BJ (cell line): ENCODE measurements at regions not wholly inside any gene's neighbourhood (a gene's known extent, or its start where the extent isn't known, plus 50 kb on each side); places are given as distances from the start of the nearest gene placed in this dataset.

ENCODE experiments used
- CTCF ChIA-PET: fragments of 350-600 bp; formaldehyde crosslinking; extraction: SDS; loops from one replicate; lab custom pipeline; 2021; ENCODE audit warnings: antibody characterized with exemption, inconsistent platforms; lab: Yijun Ruan, JAX
- POLR2A ChIA-PET: fragments of 300-600 bp; sonication (Branson Sonifier 250); formaldehyde crosslinking; extraction: SDS; loops from one replicate; lab custom pipeline; 2021; ENCODE audit warnings: antibody characterized with exemption; lab: Charles Lee
- DNase-seq: peaks from one replicate; pipeline ENCODE4 v3.0.0-alpha.2; 2011; ENCODE audit warnings: low read depth
- H3K27me3 ChIP-seq: 2 replicates; pipeline ENCODE4 v1.6.0; 2011; ENCODE audit warnings: low read length; ENCODE audit not compliant: control insufficient read depth, insufficient read depth
- H3K36me3 ChIP-seq: 2 replicates; pipeline ENCODE4 v1.5.1; 2011; ENCODE audit warnings: low read length; ENCODE audit not compliant: control insufficient read depth, insufficient read depth
- H3K4me3 ChIP-seq: 2 replicates; pipeline ENCODE4 v1.5.1; 2011; ENCODE audit warnings: low read depth, mild to moderate bottlenecking, control low read depth, low read length
- TF ChIP-seq, protein P1 (sequence below): IDR thresholded peaks from 2 replicates; pipeline ENCODE4 v1.5.1; 2011; ENCODE audit warnings: low read depth, mild to moderate bottlenecking, control low read depth, inconsistent platforms, low read length, moderate library complexity; ENCODE audit not compliant: insufficient read depth

- no peak for DNase-seq
- no peaks in the 10 kb centered on the region for H3K36me3 ChIP-seq
- ChIA-PET POLR2A (no interaction called here), CTCF (interaction anchor here (0.7 to 1.2 kb wide), 2 partner anchors 10 to 18 kb away, joined by 3 to 5 read pairs; no protein-coding TSS in a partner anchor)
- no peak overlapping the region for H3K4me3 ChIP-seq
- TF ChIP-seq, protein P1, sequence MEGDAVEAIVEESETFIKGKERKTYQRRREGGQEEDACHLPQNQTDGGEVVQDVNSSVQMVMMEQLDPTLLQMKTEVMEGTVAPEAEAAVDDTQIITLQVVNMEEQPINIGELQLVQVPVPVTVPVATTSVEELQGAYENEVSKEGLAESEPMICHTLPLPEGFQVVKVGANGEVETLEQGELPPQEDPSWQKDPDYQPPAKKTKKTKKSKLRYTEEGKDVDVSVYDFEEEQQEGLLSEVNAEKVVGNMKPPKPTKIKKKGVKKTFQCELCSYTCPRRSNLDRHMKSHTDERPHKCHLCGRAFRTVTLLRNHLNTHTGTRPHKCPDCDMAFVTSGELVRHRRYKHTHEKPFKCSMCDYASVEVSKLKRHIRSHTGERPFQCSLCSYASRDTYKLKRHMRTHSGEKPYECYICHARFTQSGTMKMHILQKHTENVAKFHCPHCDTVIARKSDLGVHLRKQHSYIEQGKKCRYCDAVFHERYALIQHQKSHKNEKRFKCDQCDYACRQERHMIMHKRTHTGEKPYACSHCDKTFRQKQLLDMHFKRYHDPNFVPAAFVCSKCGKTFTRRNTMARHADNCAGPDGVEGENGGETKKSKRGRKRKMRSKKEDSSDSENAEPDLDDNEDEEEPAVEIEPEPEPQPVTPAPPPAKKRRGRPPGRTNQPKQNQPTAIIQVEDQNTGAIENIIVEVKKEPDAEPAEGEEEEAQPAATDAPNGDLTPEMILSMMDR, result no peak
- H3K27me3 ChIP-seq, result no peaks in the 10 kb centered on the region
Measured at GRCh38 chr12:88764781-88765480, 184.7 kb upstream of the KITLG start.

DNA sequence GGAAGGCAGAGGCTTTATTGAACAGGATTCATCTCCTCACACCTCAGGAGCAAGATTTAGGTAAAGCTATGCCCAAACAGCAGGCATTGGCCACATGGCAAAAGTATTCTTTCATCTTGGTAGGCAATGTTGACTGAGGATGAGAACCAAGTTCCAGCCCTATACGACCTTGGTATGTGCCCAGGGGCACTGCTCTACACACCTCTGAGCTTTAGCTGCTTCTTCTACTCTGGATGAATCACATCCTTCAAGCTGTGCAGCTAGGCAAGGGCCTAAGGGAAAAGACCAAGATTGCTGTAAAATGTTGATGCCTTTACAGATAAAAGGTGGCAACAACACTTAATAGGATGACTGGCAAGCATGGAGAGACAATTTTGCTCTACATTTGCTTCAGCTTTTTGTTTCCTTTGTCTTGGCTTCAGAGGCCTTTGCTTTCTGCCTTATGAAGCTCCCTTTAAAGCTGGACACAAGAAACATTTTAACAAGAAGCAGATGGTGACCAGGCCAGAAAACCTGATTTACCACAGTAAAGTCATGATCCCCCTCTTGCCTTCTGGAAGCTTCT, 183.3 kb upstream of the KITLG start:
- Histone ChIP-seq H3K4me3 (no peak overlapping the region), H3K27me3 (no peaks in the 10 kb centered on the region), H3K36me3 (no peaks in the 10 kb centered on the region)
- ChIA-PET POLR2A (no interaction called here), CTCF (interaction anchor here (0.7 to 1.6 kb wide), 5 partner anchors 11 to 229 kb away, joined by 3 to 5 read pairs (median 3); no protein-coding TSS in a partner anchor)
- TF ChIP-seq, protein P1, result no peak
- no peak for DNase-seq

GRCh38 chr12:88758176-88758575, 177.9 kb upstream of the KITLG start:
- Histone ChIP-seq H3K27me3 (no peaks in the 10 kb centered on the region), H3K4me3 (no peak overlapping the region), H3K36me3 (no peaks in the 10 kb centered on the region)
- no peak for DNase-seq
- ChIA-PET CTCF (no interaction called here), POLR2A (no interaction called here)
- TF ChIP-seq, protein P1, result no peak

- no peak for DNase-seq
- Histone ChIP-seq H3K4me3 (no peak overlapping the region), H3K36me3 (no peaks in the 10 kb centered on the region), H3K27me3 (no peaks in the 10 kb centered on the region)
- ChIA-PET POLR2A (no interaction called here), CTCF (no interaction called here)
- TF ChIP-seq, protein P1, result no peak
Measured at GRCh38 chr12:88756917-88757316, 176.6 kb upstream of the KITLG start.

- no peaks in the 10 kb centered on the region for H3K27me3 ChIP-seq
- CTCF ChIA-PET, result no interaction called here
- TF ChIP-seq, protein P1, result no peak
- no peak for DNase-seq
- POLR2A ChIA-PET, result no interaction called here
- H3K4me3 ChIP-seq, result no peak overlapping the region
- no peaks in the 10 kb centered on the region for H3K36me3 ChIP-seq
Measured at GRCh38 chr12:88756153-88756552, 175.9 kb upstream of the KITLG start.
